IMR-90 (cell line): ENCODE measurements at regions not wholly inside any gene's neighbourhood (a gene's known extent, or its start where the extent isn't known, plus 50 kb on each side); places are given as distances from the start of the nearest gene placed in this dataset.

ENCODE experiments used
- ATAC-seq: fragments of 200-7000 bp; cut with Tn5 transposase; 2 replicates; pipeline ENCODE4 v1.9.1; 2020; ENCODE audit warnings: low read depth, mild to moderate bottlenecking, moderate library complexity
- BruUV-seq: library from RNA; stranded (reverse); fragments of 400-500 nt; replicated peaks from 2 replicates; lab custom pipeline; 2021; lab: Mats Ljungman, UMichigan
- CTCF ChIA-PET: fragments of 300-600 bp; formaldehyde crosslinking; extraction: SDS; loops from one replicate; lab custom pipeline; 2021; ENCODE audit warnings: antibody characterized with exemption; lab: Yijun Ruan, JAX
- POLR2A ChIA-PET: fragments of 300-600 bp; sonication (Branson Sonifier 250); formaldehyde crosslinking; loops from one replicate; lab custom pipeline; 2022; ENCODE audit warnings: antibody characterized with exemption; ENCODE audit not compliant: unreplicated experiment; lab: Charles Lee
- DNase-seq: peaks from one replicate; pipeline ENCODE4 v3.0.0; 2013
- H2AFZ ChIP-seq: replicated peaks from 2 replicates; pipeline ENCODE3; 2013; ENCODE audit warnings: low read length, mild to moderate bottlenecking; ENCODE audit not compliant: poor library complexity
- H2AK5ac ChIP-seq: 2 replicates; pipeline ENCODE4 v1.6.1; 2013; ENCODE audit warnings: low read depth, low read length, inconsistent platforms
- H2AK9ac ChIP-seq: replicated peaks from 2 replicates; pipeline ENCODE3; 2013; ENCODE audit warnings: mild to moderate bottlenecking, low read depth, low read length, moderate library complexity; ENCODE audit not compliant: poor library complexity
- H2BK120ac ChIP-seq: 2 replicates; pipeline ENCODE4 v1.6.1; 2013; ENCODE audit warnings: low read depth, low read length, inconsistent platforms
- H2BK15ac ChIP-seq: 3 replicates; pipeline ENCODE4 v1.6.1; 2013; ENCODE audit warnings: low read depth, low read length, inconsistent platforms
- H2BK20ac ChIP-seq: 2 replicates; pipeline ENCODE4 v1.6.1; 2013; ENCODE audit warnings: low read depth, mild to moderate bottlenecking, inconsistent platforms, low read length, moderate library complexity
- H2BK5ac ChIP-seq: 2 replicates; pipeline ENCODE4 v1.6.1; 2013; ENCODE audit warnings: mild to moderate bottlenecking, low read depth, low read length, inconsistent platforms; ENCODE audit not compliant: poor library complexity, severe bottlenecking
- H3K14ac ChIP-seq: replicated peaks from 2 replicates; pipeline ENCODE4 v1.6.1; 2013; ENCODE audit warnings: low read depth, low read length, inconsistent platforms
- H3K18ac ChIP-seq: 2 replicates; pipeline ENCODE4 v1.6.1; 2013; ENCODE audit warnings: low read depth, low read length, control low read depth
- H3K23ac ChIP-seq: 2 replicates; pipeline ENCODE4 v1.6.1; 2013; ENCODE audit warnings: low read depth, low read length, inconsistent platforms
- H3K27ac ChIP-seq: 2 replicates; pipeline ENCODE4 v1.5.1; 2013; ENCODE audit warnings: mild to moderate bottlenecking, control low read depth, low read length; ENCODE audit not compliant: insufficient read depth
- H3K27me3 ChIP-seq: 2 replicates; pipeline ENCODE4 v1.6.1; 2013; ENCODE audit warnings: low read length; ENCODE audit not compliant: control insufficient read depth, insufficient read depth
- H3K36me3 ChIP-seq: 2 replicates; pipeline ENCODE4 v1.6.1; 2013; ENCODE audit warnings: low read length, mixed read lengths; ENCODE audit not compliant: control insufficient read depth, insufficient read depth
- H3K4ac ChIP-seq: 2 replicates; pipeline ENCODE4 v1.6.1; 2013; ENCODE audit warnings: low read depth, low read length, inconsistent platforms
- H3K4me1 ChIP-seq: 2 replicates; pipeline ENCODE4 v1.6.1; 2013; ENCODE audit warnings: low read length, mixed read lengths; ENCODE audit not compliant: control insufficient read depth, insufficient read depth
- H3K4me2 ChIP-seq: 2 replicates; pipeline ENCODE4 v1.6.1; 2013; ENCODE audit warnings: low read depth, mild to moderate bottlenecking, control low read depth, low read length, moderate library complexity
- H3K4me3 ChIP-seq: 2 replicates; pipeline ENCODE4 v1.5.1; 2013; ENCODE audit warnings: low read depth, mild to moderate bottlenecking, control low read depth, low read length, moderate library complexity; ENCODE audit not compliant: insufficient read depth
- H3K56ac ChIP-seq: 2 replicates; pipeline ENCODE4 v1.6.1; 2013; ENCODE audit warnings: low read length, inconsistent platforms; ENCODE audit not compliant: insufficient read depth; ENCODE audit errors: extremely low read depth
- H3K79me1 ChIP-seq, 2 experiments: 2 replicates each; pipeline ENCODE4 v1.6.1; 2013; ENCODE audit warnings: low read length in 2 of 2, inconsistent platforms in 1 of 2, low read depth in 1 of 2
- H3K9ac ChIP-seq: 2 replicates; pipeline ENCODE4 v1.6.1; 2013; ENCODE audit warnings: low read depth, low read length, control low read depth
- H3K9me1 ChIP-seq: 2 replicates; pipeline ENCODE4 v1.6.1; 2013; ENCODE audit warnings: low read length, inconsistent platforms; ENCODE audit not compliant: insufficient read depth
- H3K9me3 ChIP-seq: 2 replicates; pipeline ENCODE4 v1.6.1; 2013; ENCODE audit warnings: low read length; ENCODE audit not compliant: control insufficient read depth, insufficient read depth
- H4K20me1 ChIP-seq: 2 replicates; pipeline ENCODE4 v1.6.1; 2013; ENCODE audit warnings: low read length, inconsistent platforms; ENCODE audit not compliant: insufficient read depth
- H4K5ac ChIP-seq: 2 replicates; pipeline ENCODE4 v1.6.1; 2013; ENCODE audit warnings: mild to moderate bottlenecking, low read depth, low read length, control low read depth
- H4K8ac ChIP-seq, 2 experiments: 2 replicates each; pipeline ENCODE4 v1.6.1; 2013; ENCODE audit warnings: low read depth in 2 of 2, low read length in 2 of 2, control low read depth in 1 of 2, inconsistent platforms in 1 of 2
- H4K91ac ChIP-seq: 2 replicates; pipeline ENCODE4 v1.6.1; 2013; ENCODE audit warnings: low read depth, low read length, inconsistent platforms; ENCODE audit not compliant: insufficient read depth
- CEBPB ChIP-seq: IDR thresholded peaks from 2 replicates; pipeline ENCODE4 v1.6.1; 2012; ENCODE audit warnings: low read depth, low read length, improper control_type of control experiment
- WGBS, 2 experiments: methylation state at CpG; one replicate each; pipeline versions ENCODE4 v1.1.5 to v1.1.7; 2013; ENCODE audit warnings: missing lambda C conversion rate in 2 of 2; ENCODE audit not compliant: insufficient read length in 1 of 2; ENCODE audit errors: extremely low coverage in 2 of 2; 5-methylcytosine and 5-hydroxymethylcytosine counted together
- dilution Hi-C: fragments of 300-500 bp; cut with HindIII; formaldehyde crosslinking; loops from one replicate; pipeline ENCODE4 v1.14.3; 2018; ENCODE audit warnings: low sequenced_read_pairs; ENCODE audit not compliant: unreplicated experiment
- in situ Hi-C: fragments of 300-500 bp; cut with MboI; formaldehyde crosslinking; loops from 3 replicates; pipeline ENCODE4 v1.14.3; 2019; ENCODE audit warnings: low sequenced_read_pairs, inconsistent platforms, mixed read lengths
- intact Hi-C: fragments of 100-400 bp; cut with micrococcal nuclease; formaldehyde crosslinking; loops from 2 replicates; pipeline ENCODE4 v1.10.0; 2022

- no peak overlapping the region for H3K4ac ChIP-seq
- H4K5ac ChIP-seq, result no peak overlapping the region
- dilution Hi-C loops (no loop called here), intact Hi-C loops (no loop called here), in situ Hi-C loops (no loop called here)
- no peak overlapping the region for H3K18ac ChIP-seq
- WGBS, 2 experiments, result no CpG with 5 or more reads among the region's 6 CpGs
- no peaks in the 10 kb centered on the region for H3K27me3 ChIP-seq
- no peak overlapping the region for H3K4me3 ChIP-seq
- H3K9ac ChIP-seq, result no peak overlapping the region
- H2BK5ac ChIP-seq, result no peak overlapping the region
- H3K9me1 ChIP-seq, result no peaks in the 10 kb centered on the region
- no peak for TF ChIP-seq CEBPB
- no peak overlapping the region for H2BK20ac ChIP-seq
- H3K14ac ChIP-seq, result no peak overlapping the region
- no peak for ATAC-seq
- no peak overlapping the region for H2BK15ac ChIP-seq
- no peak overlapping the region for H3K4me2 ChIP-seq
- no peak overlapping the region for H4K8ac ChIP-seq
- no TSS peak for BruUV-seq
- H3K36me3 ChIP-seq, result no peaks in the 10 kb centered on the region
- H2AK5ac ChIP-seq, result no peak overlapping the region
- POLR2A ChIA-PET, result no interaction called here
- no peak overlapping the region for H3K56ac ChIP-seq
- no peak overlapping the region for H3K27ac ChIP-seq
- H3K23ac ChIP-seq, result no peak overlapping the region
- no peak overlapping the region for H2BK120ac ChIP-seq
- H3K79me1 ChIP-seq, result no peaks in the 10 kb centered on the region
- H2AK9ac ChIP-seq, result no peak overlapping the region
- CTCF ChIA-PET, result no interaction called here
- H3K9me3 ChIP-seq, result 0 out of 2 replicates have a peak, but pooled peaks cover 2% of the 10 kb centered on the region
- no peaks in the 10 kb centered on the region for H4K20me1 ChIP-seq
- no peaks in the 10 kb centered on the region for H3K4me1 ChIP-seq
- no peak for DNase-seq
- H2AFZ ChIP-seq, result no peak overlapping the region
- no peak overlapping the region for H4K91ac ChIP-seq
Measured at GRCh38 chrX:8091510-8091909, 79.6 kb downstream of the VCX2 start.
